Ovary (tissue), 7 donors: ENCODE measurements at regions not wholly inside any gene's neighbourhood (a gene's known extent, or its start where the extent isn't known, plus 50 kb on each side); places are given as distances from the start of the nearest gene placed in this dataset.

Experiments
- DNase-seq, 5 donors: peaks; one replicate each; pipeline ENCODE4 v3.0.0-alpha.2; 2019 to 2020
- H3K27ac ChIP-seq, 2 donors: fragments of 200-600 bp; one replicate each; pipeline versions ENCODE4 v1.5.1 to v1.8.0; 2019 to 2022
- H3K27me3 ChIP-seq: fragments of 200-600 bp; one replicate; pipeline ENCODE4 v1.8.0; 2022
- H3K36me3 ChIP-seq: fragments of 200-600 bp; sonication (generic); one replicate; pipeline ENCODE4 v1.5.1; 2019
- H3K4me1 ChIP-seq: one replicate; pipeline ENCODE4 v1.8.1; 2013; ENCODE audit warnings: mild to moderate bottlenecking, moderate library complexity; ENCODE audit not compliant: insufficient read depth
- H3K4me3 ChIP-seq: fragments of 200-600 bp; sonication (generic); one replicate; pipeline ENCODE4 v1.5.1; 2017
- H3K9me3 ChIP-seq, 2 donors: fragments of 200-600 bp in 1 of 2; sonication (generic) in 1 of 2; one replicate each; pipeline versions ENCODE4 v1.5.1 to v1.8.1; 2013 to 2019; ENCODE audit warnings: mild to moderate bottlenecking in 1 of 2, moderate library complexity in 1 of 2
- EP300 ChIP-seq: sonication (generic); formaldehyde crosslinking; IDR thresholded peaks from one replicate; pipeline ENCODE4 v1.6.1; 2017; ENCODE audit warnings: antibody characterized with exemption
- POLR2A ChIP-seq: fragments of 450-650 bp; IDR thresholded peaks from one replicate; pipeline ENCODE4 v1.6.1; 2017; ENCODE audit warnings: antibody characterized with exemption, mild to moderate bottlenecking, moderate library complexity
- WGBS, 3 donors: extraction: QIAGEN DNeasy Blood & Tissue Kit in 1 of 3; methylation state at CpG; one replicate each; pipeline versions ENCODE4 v1.1.5 to v1.1.7; 2013 to 2017; 5-methylcytosine and 5-hydroxymethylcytosine counted together
- intact Hi-C, 4 donors: fragments of 100-400 bp; cut with DNase I; formaldehyde crosslinking; loops; one replicate each; pipeline versions ENCODE4 v1.11.0 to v1.15.1; 2022 to 2023
- TF ChIP-seq, protein P1 (sequence below), 3 donors: fragments of 450-650 bp in 2 of 3; fragments of 200-600 bp in 1 of 3; IDR thresholded peaks; one replicate each; pipeline versions ENCODE4 v1.5.1 to v1.8.0; 2016 to 2022; ENCODE audit warnings: antibody characterized with exemption in 3 of 3, mild to moderate bottlenecking in 1 of 3
- donor health status: DM: no; HTN: no; CAD: no; lungs with moderate emphysema.
- donor health status: DM: no; HTN: no; CAD: no.
- donor health status: Bipolar disorder and iron deficiency.
- donor health status: DM: no; HTN: no; CAD: no.
- donor health status: DM: yes; HTN: yes; CAD: no.

DNA sequence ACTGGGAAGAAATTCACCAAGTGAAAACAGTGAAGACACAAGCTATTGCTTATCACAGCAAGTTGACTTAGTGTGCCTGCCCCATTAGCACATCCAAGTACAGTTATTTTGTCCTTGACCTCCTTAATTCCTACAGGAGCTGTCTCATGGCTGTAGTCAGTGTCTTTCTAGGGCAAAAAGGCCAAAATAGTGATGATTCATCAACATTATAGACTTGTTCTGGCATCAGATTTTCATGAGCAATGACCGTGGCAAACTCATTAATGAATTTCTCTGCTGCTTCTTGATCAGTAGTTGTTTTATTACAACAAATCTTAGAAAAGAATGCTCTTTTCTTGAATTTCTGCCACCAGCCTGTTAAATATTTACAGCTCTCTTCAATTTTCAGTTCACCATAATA lies 1169.3 kb upstream of the DDX18 start:
- DNase-seq: no peak
- no peaks in the 10 kb centered on the region for H3K36me3 ChIP-seq
- TF ChIP-seq, protein P1, sequence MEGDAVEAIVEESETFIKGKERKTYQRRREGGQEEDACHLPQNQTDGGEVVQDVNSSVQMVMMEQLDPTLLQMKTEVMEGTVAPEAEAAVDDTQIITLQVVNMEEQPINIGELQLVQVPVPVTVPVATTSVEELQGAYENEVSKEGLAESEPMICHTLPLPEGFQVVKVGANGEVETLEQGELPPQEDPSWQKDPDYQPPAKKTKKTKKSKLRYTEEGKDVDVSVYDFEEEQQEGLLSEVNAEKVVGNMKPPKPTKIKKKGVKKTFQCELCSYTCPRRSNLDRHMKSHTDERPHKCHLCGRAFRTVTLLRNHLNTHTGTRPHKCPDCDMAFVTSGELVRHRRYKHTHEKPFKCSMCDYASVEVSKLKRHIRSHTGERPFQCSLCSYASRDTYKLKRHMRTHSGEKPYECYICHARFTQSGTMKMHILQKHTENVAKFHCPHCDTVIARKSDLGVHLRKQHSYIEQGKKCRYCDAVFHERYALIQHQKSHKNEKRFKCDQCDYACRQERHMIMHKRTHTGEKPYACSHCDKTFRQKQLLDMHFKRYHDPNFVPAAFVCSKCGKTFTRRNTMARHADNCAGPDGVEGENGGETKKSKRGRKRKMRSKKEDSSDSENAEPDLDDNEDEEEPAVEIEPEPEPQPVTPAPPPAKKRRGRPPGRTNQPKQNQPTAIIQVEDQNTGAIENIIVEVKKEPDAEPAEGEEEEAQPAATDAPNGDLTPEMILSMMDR (IDR thresholded peaks at IDR 0.05): no peak
- TF ChIP-seq EP300 (no peak), POLR2A (no peak)
- no peaks in the 10 kb centered on the region for H3K4me1 ChIP-seq
- intact Hi-C loops: no loop called here
- 44 to 62% (median 51%) methylated on average over 1 of the region's 1 CpG for WGBS, 3 donors
- no peaks in the 10 kb centered on the region for H3K27me3 ChIP-seq
- H3K27ac ChIP-seq: no peak overlapping the region
- H3K9me3 ChIP-seq: no peaks in the 10 kb centered on the region
- no peak overlapping the region for H3K4me3 ChIP-seq

DNA sequence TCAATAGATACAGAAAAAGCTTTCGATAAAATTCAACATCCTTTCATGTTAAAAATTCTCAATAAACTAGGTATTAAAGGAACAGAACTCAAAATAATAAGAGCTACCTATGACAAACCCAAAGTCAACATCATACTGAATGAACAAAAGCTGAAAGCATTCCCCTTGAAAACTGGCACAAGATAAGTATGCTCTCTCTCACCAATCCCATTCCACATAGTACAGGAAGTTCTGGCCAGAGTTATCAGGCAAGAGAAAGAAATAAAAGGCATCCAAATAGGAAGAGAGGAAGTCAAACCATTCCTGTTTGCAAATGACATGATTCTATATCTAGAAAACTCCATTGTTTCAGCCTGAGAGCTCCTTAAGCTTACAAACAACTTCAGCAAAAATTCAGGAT lies 1145.8 kb upstream of the DDX18 start:
- TF ChIP-seq POLR2A: no peak
- no peak for TF ChIP-seq EP300
- TF ChIP-seq, protein P1 (IDR thresholded peaks at IDR 0.05): no peak
- intact Hi-C loops: no loop called here
- H3K27ac ChIP-seq: no peak overlapping the region
- H3K4me1 ChIP-seq: no peaks in the 10 kb centered on the region
- 68 to 76% (median 73%) methylated on average over 1 of the region's 1 CpG for WGBS, 3 donors
- no peaks in the 10 kb centered on the region for H3K27me3 ChIP-seq
- H3K9me3 ChIP-seq: no peaks in the 10 kb centered on the region
- H3K4me3 ChIP-seq: no peak overlapping the region
- DNase-seq: no peak
- H3K36me3 ChIP-seq: no peaks in the 10 kb centered on the region

GRCh38 chr2:116669782-116670181 lies 1144.7 kb upstream of the DDX18 start:
- TF ChIP-seq EP300: no peak
- H3K27me3 ChIP-seq: no peaks in the 10 kb centered on the region
- no peak overlapping the region for H3K4me3 ChIP-seq
- no peaks in the 10 kb centered on the region for H3K36me3 ChIP-seq
- H3K9me3 ChIP-seq: no peaks in the 10 kb centered on the region
- DNase-seq: no peak
- intact Hi-C loops: loop anchor here in 1 of 4 donors (5.0 kb wide), 1 partner anchor 103 kb away; no protein-coding TSS in a partner anchor
- no peaks in the 10 kb centered on the region for H3K4me1 ChIP-seq
- 67 to 82% (median 72%) methylated on average over 2 of the region's 2 CpGs for WGBS, 3 donors
- no peak overlapping the region for H3K27ac ChIP-seq

- Histone ChIP-seq H3K4me3 (no peak overlapping the region), H3K9me3 (no peaks in the 10 kb centered on the region), H3K27ac (no peak overlapping the region), H3K27me3 (no peaks in the 10 kb centered on the region), H3K36me3 (no peaks in the 10 kb centered on the region), H3K4me1 (no peaks in the 10 kb centered on the region)
- TF ChIP-seq EP300 (no peak), POLR2A (no peak)
- TF ChIP-seq, protein P1 (IDR thresholded peaks at IDR 0.05): no peak
- no peak for DNase-seq
- intact Hi-C loops: loop anchor here in 1 of 4 donors (5.0 kb wide), 1 partner anchor 98 kb away; no protein-coding TSS in a partner anchor
Observed at GRCh38 chr2:116674188-116674587, 1140.3 kb upstream of the DDX18 start.

GRCh38 chr2:116676776-116677175 lies 1137.7 kb upstream of the DDX18 start:
- Histone ChIP-seq H3K27me3 (no peaks in the 10 kb centered on the region), H3K36me3 (no peaks in the 10 kb centered on the region), H3K27ac (no peak overlapping the region), H3K4me1 (no peaks in the 10 kb centered on the region), H3K9me3 (no peaks in the 10 kb centered on the region), H3K4me3 (no peak overlapping the region)
- DNase-seq: no peak
- TF ChIP-seq EP300 (no peak), POLR2A (no peak)
- TF ChIP-seq, protein P1 (IDR thresholded peaks at IDR 0.05): no peak
- intact Hi-C loops: no loop called here
- 55 to 66% (median 65%) methylated on average over 2 of the region's 2 CpGs for WGBS, 3 donors
